HG03457 (cell line): ENCODE measurements at regions not wholly inside any gene's neighbourhood (a gene's known extent, or its start where the extent isn't known, plus 50 kb on each side); places are given as distances from the start of the nearest gene placed in this dataset.
"Not testable (repeated sequence)": the region's sequence is repeated elsewhere in the genome, so short reads cannot be mapped to it uniquely, and the experiment has no call there.

Experiments used
- ATAC-seq: cut with Tn5 transposase; IDR thresholded peaks from one replicate; pipeline ENCODE4 v1.9.1; 2021; ENCODE audit warnings: moderate number of reproducible peaks; ENCODE audit not compliant: unreplicated experiment

GRCh38 chr5:125225424-125225823, 479.0 kb upstream of the ZNF608 start:
- no peak for ATAC-seq

DNA sequence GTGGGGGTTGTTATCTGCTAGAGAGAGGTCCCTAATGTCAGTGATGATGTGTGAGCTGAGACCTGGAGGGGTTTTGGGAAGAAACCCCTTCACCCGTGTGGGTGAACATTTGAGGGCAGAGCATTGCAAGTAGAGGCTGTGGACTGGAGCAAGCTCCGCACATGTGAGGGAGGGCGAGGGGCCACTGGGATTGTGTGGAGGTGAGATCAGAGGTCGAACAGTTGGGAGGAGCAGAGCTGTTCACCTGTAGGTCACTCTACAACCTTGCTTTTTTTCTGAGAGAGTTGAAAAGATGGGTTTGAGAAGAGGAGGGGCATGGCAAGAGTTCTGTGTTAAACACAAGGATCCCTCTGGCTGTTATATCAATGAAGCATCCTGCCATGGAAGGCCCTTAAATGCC, 480.4 kb upstream of the ZNF608 start:
- no peak for ATAC-seq

GRCh38 chr5:125227333-125228095, 481.1 kb upstream of the ZNF608 start:
- no peak for ATAC-seq

DNA sequence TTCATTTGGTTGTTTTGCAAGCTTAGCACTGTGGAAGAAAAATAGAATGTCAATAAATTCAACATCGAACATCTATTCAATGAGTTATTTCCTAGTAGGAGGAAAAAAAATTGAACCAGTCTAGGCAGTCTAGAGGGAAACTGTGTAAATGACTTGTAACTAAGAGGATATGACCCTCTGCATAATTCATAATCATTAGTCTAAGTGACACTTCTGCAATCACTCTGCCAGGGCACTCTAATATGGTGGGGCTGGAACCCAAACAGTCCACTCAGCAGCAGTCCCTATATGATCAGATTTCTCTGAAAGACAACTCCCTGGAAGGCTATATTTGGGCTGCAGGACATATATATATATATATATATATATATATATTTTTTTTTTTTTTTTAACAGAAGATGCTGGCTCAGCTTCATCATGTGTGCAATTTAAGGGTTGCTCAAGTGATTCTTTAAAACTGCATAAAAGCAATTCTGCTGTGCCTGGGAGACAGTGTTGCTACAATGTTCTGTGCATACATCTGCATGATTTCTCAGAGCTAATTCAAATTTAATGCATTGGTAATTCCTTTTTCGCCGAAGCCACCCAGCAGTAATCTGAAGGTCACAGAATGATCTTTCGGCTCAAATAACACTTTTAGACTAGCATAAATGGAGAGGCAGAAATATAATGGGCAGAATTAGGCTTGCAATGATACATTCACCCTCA, 482.1 kb upstream of the ZNF608 start:
- ATAC-seq = no peak

GRCh38 chr5:125229556-125229955, 483.1 kb upstream of the ZNF608 start:
- ATAC-seq = no peak

- no peak for ATAC-seq
These were observed 486.4 kb upstream of the ZNF608 start for GRCh38 chr5:125232779-125233230.

GRCh38 chr5:125233944-125234343, 487.5 kb upstream of the ZNF608 start:
- ATAC-seq = no peak

GRCh38 chr5:125236007-125236406, 489.6 kb upstream of the ZNF608 start:
- no peak for ATAC-seq

DNA sequence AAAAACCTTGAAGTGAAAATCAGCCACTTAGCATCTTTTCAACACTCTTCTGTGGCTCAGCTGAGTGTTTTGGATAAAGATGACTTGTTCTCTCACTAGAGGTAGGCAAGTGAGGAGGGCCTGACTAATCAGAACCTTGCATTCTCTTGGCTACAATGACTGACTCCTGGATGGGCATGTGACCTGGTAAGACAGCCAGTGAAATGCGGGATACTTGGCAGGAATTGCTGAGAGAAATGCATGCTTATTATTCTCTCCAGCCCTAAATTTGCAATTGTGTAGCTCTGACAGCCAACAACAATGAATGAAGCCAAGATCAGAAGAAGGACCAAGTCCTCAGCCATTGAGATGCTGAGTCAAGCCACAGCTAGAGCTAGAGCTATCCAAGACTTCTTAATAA, 490.5 kb upstream of the ZNF608 start:
- ATAC-seq = no peak

DNA sequence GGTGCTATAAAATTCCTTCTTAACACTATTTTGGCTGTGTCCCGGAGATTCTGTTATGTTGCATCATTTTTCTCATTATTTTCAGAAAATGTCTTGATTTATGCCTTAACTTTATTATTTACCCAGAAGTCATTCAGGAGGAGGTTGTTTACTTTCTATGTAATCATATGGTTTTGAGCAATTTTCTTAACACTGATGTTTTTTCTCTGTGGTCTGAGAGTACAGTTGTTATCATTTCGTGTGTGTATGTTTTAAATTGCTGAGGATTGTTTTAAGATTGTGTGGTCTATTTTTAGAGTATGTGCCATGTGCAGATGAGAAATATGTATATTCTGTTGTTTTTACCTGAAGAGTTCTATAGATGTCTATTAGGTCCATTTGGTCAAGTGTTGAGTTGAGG, 498.1 kb upstream of the ZNF608 start:
- no peak for ATAC-seq

DNA sequence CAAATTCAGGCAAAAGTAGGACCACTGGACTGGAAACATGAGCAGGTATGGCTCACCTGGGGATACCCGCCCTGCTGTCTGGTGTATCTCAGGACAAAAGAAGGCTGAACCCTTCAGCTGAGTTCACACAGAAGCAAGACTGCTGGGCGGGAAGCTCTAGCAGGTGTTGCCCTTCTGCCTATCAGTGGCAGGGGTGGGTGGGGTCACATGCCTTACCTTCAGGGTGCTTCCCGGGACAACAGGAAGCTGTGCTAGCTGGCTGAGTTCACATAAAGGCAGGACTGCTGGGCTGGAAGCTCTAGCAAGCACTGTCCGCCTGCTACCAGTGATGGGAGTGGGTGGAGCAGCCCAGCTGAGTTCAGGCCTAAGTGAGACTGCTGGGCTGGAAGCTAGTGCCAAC, 498.8 kb upstream of the ZNF608 start:
- no peak for ATAC-seq

- ATAC-seq = no peak
These were observed 503.0 kb upstream of the ZNF608 start for GRCh38 chr5:125249400-125249799.

DNA sequence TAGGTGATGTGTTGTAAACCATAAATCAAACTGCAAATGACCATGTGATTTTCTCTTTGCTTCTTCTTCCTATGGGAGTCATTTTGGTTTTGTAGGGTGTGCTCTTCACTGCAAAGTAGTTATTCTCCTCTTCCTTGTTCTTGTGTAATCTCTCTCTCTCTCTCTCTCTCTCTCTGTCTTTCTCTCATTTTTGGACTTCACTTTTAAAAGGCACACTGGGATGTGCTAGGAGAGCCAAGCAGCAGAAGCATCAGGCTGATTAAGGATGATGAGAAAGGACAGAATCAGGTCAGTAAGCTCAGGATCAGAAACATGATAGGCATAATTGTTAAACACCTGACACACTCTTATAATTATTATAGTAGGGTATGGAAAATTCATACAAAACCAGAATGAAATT, 505.3 kb upstream of the ZNF608 start:
- no peak for ATAC-seq

DNA sequence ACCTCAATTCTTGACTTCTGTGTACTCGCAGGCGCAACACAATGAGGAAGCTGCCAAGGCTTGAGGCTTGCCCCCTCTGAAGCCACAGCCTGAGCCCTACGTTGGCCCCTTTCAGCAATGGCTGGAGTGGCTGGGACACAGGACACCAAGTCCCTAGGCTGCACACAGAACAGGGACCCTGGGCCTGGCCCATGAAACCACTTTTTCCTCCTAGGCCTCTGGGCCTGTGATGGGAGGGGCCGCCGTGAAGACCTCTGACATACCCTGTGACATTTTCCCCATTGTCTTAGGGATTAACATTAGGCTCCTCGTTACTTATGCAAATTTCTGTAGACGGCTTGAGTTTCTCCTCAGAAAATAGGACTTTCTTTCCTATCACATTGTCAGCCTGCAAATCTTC, 507.2 kb upstream of the ZNF608 start:
- ATAC-seq = not testable (repeated sequence)

GRCh38 chr5:125254267-125254666, 507.8 kb upstream of the ZNF608 start:
- no peak for ATAC-seq

GRCh38 chr5:125256296-125256695, 509.9 kb upstream of the ZNF608 start:
- no peak for ATAC-seq

DNA sequence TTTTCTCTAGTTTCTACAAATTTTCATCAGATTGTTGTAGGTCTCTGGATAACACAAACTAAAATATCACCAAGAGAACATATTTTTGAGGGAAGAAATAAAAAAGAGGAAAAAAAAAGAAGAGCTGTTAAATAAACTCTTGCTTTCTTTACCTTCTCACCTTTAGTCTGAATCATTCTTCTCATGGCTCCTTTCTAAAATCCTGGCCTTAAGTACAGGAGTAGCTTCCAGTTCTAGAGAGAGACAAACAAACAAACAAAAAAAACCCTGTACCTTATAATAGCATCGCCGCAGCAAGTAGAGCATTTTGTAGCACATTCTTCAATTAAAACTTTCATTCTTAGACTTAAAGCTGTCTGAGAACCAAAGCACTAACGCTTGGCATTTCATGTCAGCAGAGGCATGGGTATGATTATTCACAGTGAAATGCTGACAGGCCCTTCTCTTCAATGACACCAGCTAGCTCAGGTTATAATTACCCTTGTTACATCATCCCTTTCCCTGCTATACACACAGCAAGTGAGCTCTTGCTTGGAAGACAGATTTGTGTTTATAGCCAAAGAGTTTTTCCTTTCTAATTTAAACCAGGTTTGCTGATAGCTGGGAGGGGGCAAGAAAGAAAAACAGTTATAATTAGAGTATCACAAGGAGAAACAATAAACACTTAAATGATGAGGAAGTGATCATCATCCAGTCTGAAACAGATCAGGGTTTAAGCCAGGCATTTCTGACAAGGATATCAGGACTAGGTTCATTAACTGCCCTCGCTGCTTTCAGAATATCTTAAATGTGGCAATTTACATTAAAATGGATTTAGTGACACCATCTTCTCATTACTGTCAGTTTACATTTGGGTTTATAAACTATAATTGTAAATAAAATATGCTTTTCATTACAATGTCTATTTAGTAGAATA, 510.9 kb upstream of the ZNF608 start:
- no peak for ATAC-seq

- no peak for ATAC-seq
These were observed 511.6 kb upstream of the ZNF608 start for GRCh38 chr5:125257997-125258396.

- ATAC-seq = no peak
These were observed 512.2 kb upstream of the ZNF608 start for GRCh38 chr5:125258615-125259014.

GRCh38 chr5:125261505-125262250, 515.2 kb upstream of the ZNF608 start:
- no peak for ATAC-seq

GRCh38 chr5:125262782-125263181, 516.3 kb upstream of the ZNF608 start:
- no peak for ATAC-seq
